T-helper 1 cell treated with Interleukin-12 subunit alpha and Interleukin-12 subunit beta and Interleukin-4 antibody, amounts not matched to agents 30 μg/mL and 1 μg/mL, for 36 hours (primary cell): ENCODE measurements at regions not wholly inside any gene's neighbourhood (a gene's known extent, or its start where the extent isn't known, plus 50 kb on each side); places are given as distances from the start of the nearest gene placed in this dataset.
"Not testable (repeated sequence)": the region's sequence is repeated elsewhere in the genome, so short reads cannot be mapped to it uniquely, and the experiment has no call there.

Experiments
- H3K27ac Mint-ChIP-seq: one replicate; pipeline ENCODE4 v1.8.0; 2021; ENCODE audit warnings: mild to moderate bottlenecking, mixed read lengths
- H3K27me3 Mint-ChIP-seq: one replicate; pipeline ENCODE4 v1.8.0; 2021; ENCODE audit warnings: low read depth, mixed read lengths
- H3K36me3 Mint-ChIP-seq: one replicate; pipeline ENCODE4 v1.8.0; 2021; ENCODE audit warnings: low read depth, mixed read lengths
- H3K4me1 Mint-ChIP-seq: one replicate; pipeline ENCODE4 v1.8.0; 2021; ENCODE audit warnings: low read depth, mixed read lengths
- H3K4me3 Mint-ChIP-seq: one replicate; pipeline ENCODE4 v1.8.0; 2021; ENCODE audit warnings: mild to moderate bottlenecking, moderate library complexity, mixed read lengths
- H3K9me3 Mint-ChIP-seq: one replicate; pipeline ENCODE4 v1.8.0; 2021; ENCODE audit warnings: mixed read lengths

GRCh38 chr14:22249770-22250169, 339.3 kb downstream of the DAD1 start:
- no peak overlapping the region for H3K4me3 Mint-ChIP-seq
- no peaks in the 10 kb centered on the region for H3K4me1 Mint-ChIP-seq
- no peak overlapping the region for H3K27ac Mint-ChIP-seq

DNA sequence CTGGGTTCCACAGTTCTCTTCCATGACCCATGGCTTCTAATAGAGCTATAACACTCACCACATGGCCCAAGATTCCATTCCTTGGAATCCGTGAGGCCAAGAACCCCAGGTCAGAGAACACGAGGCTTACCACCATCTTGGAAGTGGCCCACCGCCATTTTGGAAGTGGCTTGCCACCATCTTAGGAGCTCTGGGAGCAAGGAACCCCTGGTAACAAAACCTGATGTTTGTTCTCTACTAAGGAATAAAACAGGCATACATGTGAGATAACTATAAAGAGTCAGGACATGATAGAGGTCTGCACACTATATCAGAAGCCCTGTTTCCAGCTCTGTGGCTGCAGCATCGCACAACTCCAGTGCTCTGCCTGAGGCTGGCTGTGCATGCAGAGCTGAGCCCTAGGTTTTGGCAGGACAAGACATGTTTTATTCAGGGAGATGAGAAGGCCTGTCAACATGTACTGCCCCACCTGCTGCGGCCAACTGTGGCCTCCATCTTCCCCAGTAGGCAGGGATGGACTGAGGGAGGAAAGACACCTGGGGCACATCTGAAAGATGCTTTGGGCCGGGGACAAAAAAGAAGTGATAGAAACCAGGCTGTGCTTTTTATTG, 344.9 kb downstream of the DAD1 start:
- Mint-ChIP-seq H3K27ac (no peak overlapping the region), H3K9me3 (no peaks in the 10 kb centered on the region), H3K36me3 (no peaks in the 10 kb centered on the region), H3K4me1 (no peaks in the 10 kb centered on the region), H3K27me3 (no peaks in the 10 kb centered on the region), H3K4me3 (no peak overlapping the region)

More at GRCh38 chr14:22249770-22250169, 339.3 kb downstream of the DAD1 start:
- no peaks in the 10 kb centered on the region for H3K36me3 Mint-ChIP-seq
- no peaks in the 10 kb centered on the region for H3K27me3 Mint-ChIP-seq
- no peaks in the 10 kb centered on the region for H3K9me3 Mint-ChIP-seq

DNA sequence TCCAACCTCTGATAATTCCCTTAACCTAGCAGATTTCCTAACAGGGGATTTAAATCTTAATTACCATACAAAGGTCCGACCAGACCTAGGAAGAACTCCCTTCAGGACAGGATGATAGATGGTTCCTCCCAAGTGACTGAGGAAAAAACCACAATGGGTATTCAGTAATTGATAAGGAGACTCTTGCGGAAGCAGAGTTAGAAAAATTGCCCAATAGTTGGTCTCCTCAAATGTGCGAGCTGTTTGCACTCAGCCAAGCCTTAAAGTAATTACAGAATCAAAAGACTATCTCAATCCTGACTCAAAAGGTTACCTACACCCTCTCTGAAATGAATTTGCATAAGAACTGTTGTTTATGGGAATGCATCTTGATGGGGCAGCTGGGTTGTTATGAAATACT, 350.7 kb downstream of the DAD1 start:
- H3K27me3 Mint-ChIP-seq, H3K27ac Mint-ChIP-seq, H3K4me3 Mint-ChIP-seq, H3K4me1 Mint-ChIP-seq, H3K9me3 Mint-ChIP-seq, H3K36me3 Mint-ChIP-seq: not testable (repeated sequence)

GRCh38 chr14:22233377-22233776, 355.6 kb downstream of the DAD1 start:
- Mint-ChIP-seq H3K4me3 (no peak overlapping the region), H3K36me3 (no peaks in the 10 kb centered on the region), H3K9me3 (no peaks in the 10 kb centered on the region), H3K4me1 (peaks cover 9% of the 10 kb centered on the region), H3K27ac (no peak overlapping the region), H3K27me3 (no peaks in the 10 kb centered on the region)

DNA sequence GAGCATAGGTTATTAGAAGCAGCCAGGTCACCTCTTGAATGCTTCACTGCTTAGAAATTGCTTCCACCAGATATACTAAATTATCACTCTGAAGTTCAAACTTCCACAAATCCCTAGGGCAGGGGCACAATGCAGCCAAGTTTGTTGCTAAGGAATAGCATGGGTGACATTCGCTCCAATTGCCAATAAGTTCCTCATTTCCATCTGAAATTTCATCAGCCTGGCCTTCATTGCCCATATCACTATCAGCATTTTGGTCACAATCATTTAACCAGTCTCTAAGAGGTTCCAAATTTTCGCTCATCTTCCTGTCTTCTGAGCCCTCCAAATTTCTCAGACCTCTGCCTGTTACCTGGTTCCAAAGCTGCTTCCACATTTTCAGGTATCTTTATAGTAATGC, 356.1 kb downstream of the DAD1 start:
- H3K36me3 Mint-ChIP-seq: no peaks in the 10 kb centered on the region
- no peak overlapping the region for H3K27ac Mint-ChIP-seq
- H3K4me3 Mint-ChIP-seq: no peak overlapping the region
- H3K27me3 Mint-ChIP-seq: no peaks in the 10 kb centered on the region
- no peaks in the 10 kb centered on the region for H3K9me3 Mint-ChIP-seq
- peaks cover 9% of the 10 kb centered on the region for H3K4me1 Mint-ChIP-seq

DNA sequence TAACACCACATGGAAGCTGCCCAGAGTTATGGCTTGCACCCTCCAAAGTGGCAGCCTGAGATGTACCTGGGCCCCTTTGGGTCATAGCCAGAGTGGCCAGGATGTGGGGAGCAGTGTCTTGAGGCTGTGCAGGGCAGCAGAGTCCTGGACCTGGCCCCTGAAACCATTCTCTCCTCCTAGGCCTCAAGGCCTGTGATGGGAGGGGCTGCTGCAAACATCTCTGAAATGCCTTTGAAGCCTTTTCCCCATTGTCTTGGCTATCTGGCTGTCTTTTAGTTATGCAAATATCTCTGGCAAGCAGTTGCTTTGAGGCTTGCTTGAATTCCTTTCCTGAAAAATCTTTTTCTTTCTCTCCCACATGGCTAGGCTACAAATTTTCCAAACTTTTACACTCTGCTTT, 356.5 kb downstream of the DAD1 start:
- H3K27ac Mint-ChIP-seq: no peak overlapping the region
- peaks cover 9% of the 10 kb centered on the region for H3K4me1 Mint-ChIP-seq
- no peaks in the 10 kb centered on the region for H3K36me3 Mint-ChIP-seq
- no peak overlapping the region for H3K4me3 Mint-ChIP-seq
- no peaks in the 10 kb centered on the region for H3K27me3 Mint-ChIP-seq
- H3K9me3 Mint-ChIP-seq: no peaks in the 10 kb centered on the region

- no peaks in the 10 kb centered on the region for H3K27me3 Mint-ChIP-seq
- peak overlapping the region; percentile 49 for H3K27ac Mint-ChIP-seq
- H3K9me3 Mint-ChIP-seq: no peaks in the 10 kb centered on the region
- H3K36me3 Mint-ChIP-seq: no peaks in the 10 kb centered on the region
- peaks cover 9% of the 10 kb centered on the region for H3K4me1 Mint-ChIP-seq
- no peak overlapping the region for H3K4me3 Mint-ChIP-seq
These were observed 358.0 kb downstream of the DAD1 start for GRCh38 chr14:22231018-22231417.

DNA sequence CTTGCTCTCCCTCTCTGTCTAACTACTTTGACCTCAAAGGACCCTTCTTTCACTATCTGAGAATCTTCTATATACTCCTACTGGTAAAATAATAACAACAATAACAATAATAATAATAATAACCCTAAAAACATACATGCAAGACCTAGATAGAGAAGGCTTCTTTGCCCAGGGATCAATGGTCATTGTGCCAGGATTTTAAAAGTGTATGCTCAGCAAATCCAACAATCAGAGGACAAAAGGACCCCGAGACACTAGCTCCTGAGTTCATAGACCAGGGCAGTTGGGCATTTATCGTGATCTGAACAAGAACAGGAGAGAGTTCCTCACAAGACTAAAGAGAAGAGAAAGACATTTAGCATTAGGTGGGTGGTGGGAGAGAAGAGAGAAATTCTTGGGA, 358.5 kb downstream of the DAD1 start:
- H3K27ac Mint-ChIP-seq: peak overlapping the region; percentile 49
- H3K4me3 Mint-ChIP-seq: no peak overlapping the region
- no peaks in the 10 kb centered on the region for H3K36me3 Mint-ChIP-seq
- peaks cover 9% of the 10 kb centered on the region for H3K4me1 Mint-ChIP-seq
- no peaks in the 10 kb centered on the region for H3K9me3 Mint-ChIP-seq
- no peaks in the 10 kb centered on the region for H3K27me3 Mint-ChIP-seq

GRCh38 chr14:22227084-22227483, 361.9 kb downstream of the DAD1 start:
- peak overlapping the region; percentile 71 for H3K4me3 Mint-ChIP-seq

DNA sequence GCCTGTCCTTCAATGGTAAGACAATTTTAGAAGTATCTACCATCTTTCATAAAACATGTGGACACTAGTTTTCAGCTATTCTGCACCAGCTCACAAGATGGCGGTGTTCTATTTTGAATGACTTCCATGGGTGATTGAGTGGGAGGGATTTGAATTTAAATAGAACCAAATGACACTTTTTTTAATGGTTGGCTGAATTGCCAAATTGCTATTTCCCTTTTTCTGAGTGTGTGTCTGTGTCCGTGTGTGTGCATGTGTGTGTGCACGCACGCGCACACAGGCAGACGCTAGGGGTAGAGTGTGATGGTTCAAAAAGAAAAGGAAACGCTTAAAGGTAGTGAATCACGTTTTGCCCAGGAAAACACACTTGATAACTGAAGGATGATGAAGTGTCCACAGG, 362.6 kb downstream of the DAD1 start:
- H3K9me3 Mint-ChIP-seq: no peaks in the 10 kb centered on the region
- no peaks in the 10 kb centered on the region for H3K36me3 Mint-ChIP-seq
- peak overlapping the region; percentile 71 for H3K4me3 Mint-ChIP-seq
- peaks cover 14% of the 10 kb centered on the region for H3K4me1 Mint-ChIP-seq
- no peaks in the 10 kb centered on the region for H3K27me3 Mint-ChIP-seq
- peak overlapping the region; percentile 82 for H3K27ac Mint-ChIP-seq

More at GRCh38 chr14:22227084-22227483, 361.9 kb downstream of the DAD1 start:
- Mint-ChIP-seq H3K27ac (peak overlapping the region; percentile 82), H3K27me3 (no peaks in the 10 kb centered on the region), H3K36me3 (no peaks in the 10 kb centered on the region), H3K4me1 (peaks cover 9% of the 10 kb centered on the region), H3K9me3 (no peaks in the 10 kb centered on the region)

DNA sequence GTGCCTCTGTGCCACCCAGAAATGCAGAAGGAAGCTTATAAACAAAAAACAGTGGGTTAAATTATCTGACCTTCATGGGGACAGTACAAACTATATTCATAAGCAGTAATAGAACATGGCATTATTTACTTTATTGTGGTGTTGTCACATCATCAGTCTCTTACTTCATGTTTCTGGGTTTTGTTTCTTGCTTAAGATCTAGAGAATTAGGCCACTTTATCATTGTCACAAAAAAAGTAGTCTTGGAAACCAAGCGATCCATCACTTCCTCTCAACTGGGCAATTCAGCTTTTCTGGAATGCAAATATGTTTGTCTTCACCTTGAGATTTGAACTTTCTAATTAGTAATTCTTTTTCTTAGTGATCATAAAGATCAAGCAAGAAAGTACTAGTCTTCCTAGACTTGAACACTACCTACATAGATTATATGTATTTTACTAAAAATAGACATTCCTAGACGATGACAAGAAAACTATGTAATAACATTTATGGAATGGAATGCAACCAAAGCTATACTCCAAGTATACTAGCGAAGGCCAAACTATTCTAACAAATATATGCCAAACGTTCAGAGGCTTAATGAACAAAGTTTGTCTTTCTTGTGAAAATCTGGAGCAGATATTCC, 363.4 kb downstream of the DAD1 start:
- Mint-ChIP-seq H3K27ac (no peak overlapping the region), H3K27me3 (no peaks in the 10 kb centered on the region), H3K4me3 (no peak overlapping the region), H3K9me3 (no peaks in the 10 kb centered on the region), H3K36me3 (no peaks in the 10 kb centered on the region), H3K4me1 (peaks cover 12% of the 10 kb centered on the region)

GRCh38 chr14:22221508-22221907, 367.5 kb downstream of the DAD1 start:
- H3K4me3 Mint-ChIP-seq: peak overlapping the region; percentile 59
- H3K27me3 Mint-ChIP-seq: no peaks in the 10 kb centered on the region
- no peaks in the 10 kb centered on the region for H3K9me3 Mint-ChIP-seq
- H3K27ac Mint-ChIP-seq: peak overlapping the region; percentile 36
- H3K36me3 Mint-ChIP-seq: no peaks in the 10 kb centered on the region
- peaks cover 11% of the 10 kb centered on the region for H3K4me1 Mint-ChIP-seq

DNA sequence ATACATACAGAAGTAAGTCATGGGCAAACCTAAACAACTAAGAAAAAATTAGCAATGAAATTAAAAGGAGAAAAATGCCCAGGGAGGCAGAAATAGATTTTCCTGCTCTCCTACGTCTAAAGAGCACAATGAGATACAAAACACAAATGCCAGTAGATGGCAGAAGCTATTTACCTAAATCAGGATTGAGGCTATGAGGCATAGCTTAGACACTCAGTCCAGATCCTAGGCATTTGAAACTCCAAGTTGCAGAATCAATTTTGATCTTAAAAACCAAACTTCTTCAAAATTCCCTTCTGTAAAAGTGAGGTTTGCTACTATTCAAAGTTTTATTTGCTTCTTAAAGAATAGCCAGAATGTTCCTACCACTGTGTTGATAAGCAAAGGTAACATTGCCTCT, 368.6 kb downstream of the DAD1 start:
- Mint-ChIP-seq H3K27me3 (no peaks in the 10 kb centered on the region), H3K36me3 (no peaks in the 10 kb centered on the region)

GRCh38 chr14:22218728-22219127, 370.3 kb downstream of the DAD1 start:
- Mint-ChIP-seq H3K36me3 (no peaks in the 10 kb centered on the region), H3K27me3 (no peaks in the 10 kb centered on the region), H3K4me1 (peaks cover 11% of the 10 kb centered on the region), H3K27ac (no peak overlapping the region), H3K4me3 (no peak overlapping the region), H3K9me3 (no peaks in the 10 kb centered on the region)

More for the DNA sequence above, 368.6 kb downstream of the DAD1 start:
- no peak overlapping the region for H3K27ac Mint-ChIP-seq
- H3K9me3 Mint-ChIP-seq: no peaks in the 10 kb centered on the region
- H3K4me3 Mint-ChIP-seq: no peak overlapping the region
- H3K4me1 Mint-ChIP-seq: peaks cover 11% of the 10 kb centered on the region

GRCh38 chr14:22213120-22213519, 375.9 kb downstream of the DAD1 start:
- no peaks in the 10 kb centered on the region for H3K36me3 Mint-ChIP-seq

More at GRCh38 chr14:22213120-22213519, 375.9 kb downstream of the DAD1 start:
- H3K27me3 Mint-ChIP-seq: peaks cover 4% of the 10 kb centered on the region
- no peaks in the 10 kb centered on the region for H3K9me3 Mint-ChIP-seq
- no peak overlapping the region for H3K27ac Mint-ChIP-seq
- no peak overlapping the region for H3K4me3 Mint-ChIP-seq
- peaks cover 2% of the 10 kb centered on the region for H3K4me1 Mint-ChIP-seq
